BLaER1 (cell line): ENCODE measurements at regions not wholly inside any gene's neighbourhood (a gene's known extent, or its start where the extent isn't known, plus 50 kb on each side); places are given as distances from the start of the nearest gene placed in this dataset.
"Not testable (repeated sequence)": the region's sequence is repeated elsewhere in the genome, so short reads cannot be mapped to it uniquely, and the experiment has no call there.

Experiments used
- H3K27ac ChIP-seq: shearing (Covaris generic); formaldehyde crosslinking; 2 replicates; pipeline ENCODE4 v1.8.1; 2022
- H3K27me3 ChIP-seq: shearing (Covaris generic); formaldehyde crosslinking; 2 replicates; pipeline ENCODE4 v1.8.1; 2022
- H3K36me3 ChIP-seq: shearing (Covaris generic); formaldehyde crosslinking; 2 replicates; pipeline ENCODE4 v1.8.1; 2022
- H3K4me1 ChIP-seq: shearing (Covaris generic); formaldehyde crosslinking; 2 replicates; pipeline ENCODE4 v1.8.1; 2022
- H3K4me2 ChIP-seq: shearing (Covaris generic); formaldehyde crosslinking; 2 replicates; pipeline ENCODE4 v1.8.1; 2022
- H3K4me3 ChIP-seq: shearing (Covaris generic); formaldehyde crosslinking; 2 replicates; pipeline ENCODE4 v1.8.1; 2022
- H3K9ac ChIP-seq: shearing (Covaris generic); formaldehyde crosslinking; 2 replicates; pipeline ENCODE4 v1.8.1; 2022
- H3K9me3 ChIP-seq: shearing (Covaris generic); formaldehyde crosslinking; 2 replicates; pipeline ENCODE4 v1.8.1; 2022
- H4K20me1 ChIP-seq: shearing (Covaris generic); formaldehyde crosslinking; 2 replicates; pipeline ENCODE4 v1.8.1; 2022
- Cebpa-rat ChIP-seq: shearing (Covaris generic); IDR thresholded peaks from 2 replicates; pipeline ENCODE4 v1.8.1; 2022

- H3K27me3 ChIP-seq = no peaks in the 10 kb centered on the region
- H3K4me3 ChIP-seq = no peak overlapping the region
- 0 out of 2 replicates have a peak, but pooled peaks cover 8% of the 10 kb centered on the region for H3K4me1 ChIP-seq
- TF ChIP-seq Cebpa-rat = no peak
- H3K36me3 ChIP-seq = no peaks in the 10 kb centered on the region
- no peaks in the 10 kb centered on the region for H4K20me1 ChIP-seq
- H3K4me2 ChIP-seq = no peak overlapping the region
- H3K9me3 ChIP-seq = no peaks in the 10 kb centered on the region
- no peak overlapping the region for H3K9ac ChIP-seq
- no peak overlapping the region for H3K27ac ChIP-seq
Measured at GRCh38 chr17:36690190-36690589, 88.8 kb downstream of the MRM1 start.

GRCh38 chr17:36691606-36692005, 90.2 kb downstream of the MRM1 start:
- no peak overlapping the region for H3K9ac ChIP-seq
- no peak overlapping the region for H3K27ac ChIP-seq
- H3K36me3 ChIP-seq = no peaks in the 10 kb centered on the region
- H3K27me3 ChIP-seq = no peaks in the 10 kb centered on the region
- H3K4me3 ChIP-seq = no peak overlapping the region
- no peak overlapping the region for H3K4me2 ChIP-seq
- TF ChIP-seq Cebpa-rat = no peak
- no peaks in the 10 kb centered on the region for H4K20me1 ChIP-seq
- H3K9me3 ChIP-seq = no peaks in the 10 kb centered on the region
- H3K4me1 ChIP-seq = 0 out of 2 replicates have a peak, but pooled peaks cover 8% of the 10 kb centered on the region

- H3K4me3 ChIP-seq = no peak overlapping the region
- no peak overlapping the region for H3K4me2 ChIP-seq
- H3K27me3 ChIP-seq = no peaks in the 10 kb centered on the region
- H3K36me3 ChIP-seq = no peaks in the 10 kb centered on the region
- H3K9me3 ChIP-seq = no peaks in the 10 kb centered on the region
- H3K4me1 ChIP-seq = no peaks in the 10 kb centered on the region
- H3K9ac ChIP-seq = no peak overlapping the region
- H4K20me1 ChIP-seq = peaks cover 18% of the 10 kb centered on the region
- H3K27ac ChIP-seq = no peak overlapping the region
- TF ChIP-seq Cebpa-rat = no peak
Measured at GRCh38 chr17:36695082-36695481, 93.7 kb downstream of the MRM1 start.

- H3K9ac ChIP-seq, H3K4me1 ChIP-seq, H3K27me3 ChIP-seq, H3K4me2 ChIP-seq, H3K27ac ChIP-seq, H3K9me3 ChIP-seq, H3K36me3 ChIP-seq, H3K4me3 ChIP-seq: not testable (repeated sequence)
- peaks cover 24% of the 10 kb centered on the region for H4K20me1 ChIP-seq
Measured at GRCh38 chr17:36695710-36696109, 94.3 kb downstream of the MRM1 start.

GRCh38 chr17:36696805-36697204, 95.4 kb downstream of the MRM1 start:
- Histone ChIP-seq H3K27ac (no peak overlapping the region), H4K20me1 (peaks cover 35% of the 10 kb centered on the region), H3K4me3 (no peak overlapping the region), H3K9ac (no peak overlapping the region), H3K4me2 (no peak overlapping the region), H3K9me3 (no peaks in the 10 kb centered on the region), H3K27me3 (no peaks in the 10 kb centered on the region), H3K36me3 (no peaks in the 10 kb centered on the region), H3K4me1 (no peaks in the 10 kb centered on the region)
- TF ChIP-seq Cebpa-rat = no peak

- Histone ChIP-seq H3K27me3 (no peaks in the 10 kb centered on the region), H3K9me3 (no peaks in the 10 kb centered on the region), H4K20me1 (peaks cover 39% of the 10 kb centered on the region), H3K4me1 (no peaks in the 10 kb centered on the region), H3K4me3 (no peak overlapping the region), H3K27ac (no peak overlapping the region), H3K9ac (no peak overlapping the region), H3K36me3 (no peaks in the 10 kb centered on the region), H3K4me2 (no peak overlapping the region)
- no peak for TF ChIP-seq Cebpa-rat
Measured at GRCh38 chr17:36697903-36698530, 96.6 kb downstream of the MRM1 start.

GRCh38 chr17:36701429-36702099, 100.2 kb downstream of the MRM1 start:
- no peak for TF ChIP-seq Cebpa-rat
- peaks cover 69% of the 10 kb centered on the region for H4K20me1 ChIP-seq
- H3K4me3 ChIP-seq = no peak overlapping the region
- no peak overlapping the region for H3K27ac ChIP-seq
- H3K4me2 ChIP-seq = no peak overlapping the region
- no peaks in the 10 kb centered on the region for H3K27me3 ChIP-seq
- H3K9ac ChIP-seq = no peak overlapping the region
- no peaks in the 10 kb centered on the region for H3K9me3 ChIP-seq
- H3K4me1 ChIP-seq = no peaks in the 10 kb centered on the region
- H3K36me3 ChIP-seq = no peaks in the 10 kb centered on the region

GRCh38 chr17:36702636-36703035, 101.3 kb downstream of the MRM1 start:
- Histone ChIP-seq H3K4me3 (no peak overlapping the region), H3K4me1 (no peaks in the 10 kb centered on the region), H3K4me2 (no peak overlapping the region), H3K27me3 (no peaks in the 10 kb centered on the region), H3K27ac (no peak overlapping the region), H4K20me1 (peaks cover 69% of the 10 kb centered on the region), H3K36me3 (no peaks in the 10 kb centered on the region), H3K9me3 (no peaks in the 10 kb centered on the region), H3K9ac (no peak overlapping the region)
- TF ChIP-seq Cebpa-rat = no peak

GRCh38 chr17:36703860-36704266, 102.5 kb downstream of the MRM1 start:
- Histone ChIP-seq H3K36me3 (no peaks in the 10 kb centered on the region), H3K4me2 (no peak overlapping the region), H3K4me1 (no peaks in the 10 kb centered on the region), H3K9me3 (no peaks in the 10 kb centered on the region), H4K20me1 (peaks cover 61% of the 10 kb centered on the region), H3K9ac (no peak overlapping the region), H3K27ac (no peak overlapping the region), H3K27me3 (no peaks in the 10 kb centered on the region), H3K4me3 (no peak overlapping the region)
- TF ChIP-seq Cebpa-rat = no peak

GRCh38 chr17:36705283-36705795, 104.0 kb downstream of the MRM1 start:
- Histone ChIP-seq H4K20me1 (peaks cover 49% of the 10 kb centered on the region), H3K4me2 (no peak overlapping the region), H3K4me1 (no peaks in the 10 kb centered on the region), H3K9ac (no peak overlapping the region), H3K27me3 (no peaks in the 10 kb centered on the region), H3K27ac (no peak overlapping the region), H3K36me3 (no peaks in the 10 kb centered on the region), H3K4me3 (no peak overlapping the region), H3K9me3 (no peaks in the 10 kb centered on the region)
- no peak for TF ChIP-seq Cebpa-rat
